HUES64 (cell line): ENCODE measurements at regions not wholly inside any gene's neighbourhood (a gene's known extent, or its start where the extent isn't known, plus 50 kb on each side); places are given as distances from the start of the nearest gene placed in this dataset.

ENCODE experiments used
- H3K27ac ChIP-seq: 2 replicates; pipeline ENCODE4 v1.7.0; 2013; ENCODE audit warnings: low read depth, low read length, inconsistent platforms
- H3K27me3 ChIP-seq: 2 replicates; pipeline ENCODE4 v1.6.1; 2013; ENCODE audit warnings: mild to moderate bottlenecking, low read length; ENCODE audit not compliant: insufficient read depth
- H3K36me3 ChIP-seq: 2 replicates; pipeline ENCODE4 v1.6.1; 2013; ENCODE audit warnings: mild to moderate bottlenecking, low read length; ENCODE audit not compliant: insufficient read depth
- H3K4me1 ChIP-seq: 2 replicates; pipeline ENCODE4 v1.6.1; 2013; ENCODE audit warnings: mild to moderate bottlenecking, low read length, moderate library complexity; ENCODE audit not compliant: insufficient read depth
- H3K4me3 ChIP-seq: 2 replicates; pipeline ENCODE4 v1.5.1; 2013; ENCODE audit warnings: mild to moderate bottlenecking, low read length, moderate library complexity
- H3K9ac ChIP-seq: 2 replicates; pipeline ENCODE4 v1.6.1; 2013; ENCODE audit warnings: mild to moderate bottlenecking, low read depth, low read length
- H3K9me3 ChIP-seq: 2 replicates; pipeline ENCODE4 v1.6.1; 2013; ENCODE audit warnings: low read depth, low read length; ENCODE audit not compliant: insufficient read depth
- WGBS: fragments of 150-250, 120-280 bp; methylation state at CpG from one replicate; pipeline ENCODE4 v1.1.7; 2013; ENCODE audit warnings: missing lambda C conversion rate; 5-methylcytosine and 5-hydroxymethylcytosine counted together

- no peaks in the 10 kb centered on the region for H3K27me3 ChIP-seq
- H3K9me3 ChIP-seq, result no peaks in the 10 kb centered on the region
- no peaks in the 10 kb centered on the region for H3K4me1 ChIP-seq
- WGBS, result 95% methylated on average over 4 of the region's 4 CpGs
- no peak overlapping the region for H3K9ac ChIP-seq
- no peaks in the 10 kb centered on the region for H3K36me3 ChIP-seq
- no peak overlapping the region for H3K4me3 ChIP-seq
- no peak overlapping the region for H3K27ac ChIP-seq
Observed at GRCh38 chr4:52288212-52288855, 237.2 kb downstream of the SPATA18 start.

- Histone ChIP-seq H3K4me1 (no peaks in the 10 kb centered on the region), H3K27me3 (no peaks in the 10 kb centered on the region), H3K9me3 (no peaks in the 10 kb centered on the region), H3K4me3 (no peak overlapping the region), H3K36me3 (no peaks in the 10 kb centered on the region), H3K9ac (no peak overlapping the region), H3K27ac (no peak overlapping the region)
- 80% methylated on average over 4 of the region's 4 CpGs for WGBS
Observed at GRCh38 chr4:52290466-52290865, 239.4 kb downstream of the SPATA18 start.

- no peaks in the 10 kb centered on the region for H3K9me3 ChIP-seq
- H3K4me3 ChIP-seq, result no peak overlapping the region
- H3K27me3 ChIP-seq, result no peaks in the 10 kb centered on the region
- H3K4me1 ChIP-seq, result no peaks in the 10 kb centered on the region
- no peak overlapping the region for H3K9ac ChIP-seq
- no peaks in the 10 kb centered on the region for H3K36me3 ChIP-seq
- H3K27ac ChIP-seq, result no peak overlapping the region
Observed at GRCh38 chr4:52292245-52292644, 241.1 kb downstream of the SPATA18 start.

GRCh38 chr4:52296341-52296740 is 245.2 kb downstream of the SPATA18 start:
- Histone ChIP-seq H3K36me3 (no peaks in the 10 kb centered on the region), H3K9ac (no peak overlapping the region), H3K27ac (no peak overlapping the region), H3K4me3 (no peak overlapping the region), H3K4me1 (no peaks in the 10 kb centered on the region), H3K9me3 (no peaks in the 10 kb centered on the region), H3K27me3 (no peaks in the 10 kb centered on the region)
- WGBS, result 91% methylated on average over 2 of the region's 2 CpGs

GRCh38 chr4:52298444-52298843 is 247.3 kb downstream of the SPATA18 start:
- Histone ChIP-seq H3K9ac (no peak overlapping the region), H3K4me3 (no peak overlapping the region), H3K27ac (no peak overlapping the region), H3K4me1 (no peaks in the 10 kb centered on the region), H3K36me3 (no peaks in the 10 kb centered on the region), H3K9me3 (no peaks in the 10 kb centered on the region), H3K27me3 (no peaks in the 10 kb centered on the region)
- no CpG with 5 or more reads among the region's 1 CpG for WGBS

GRCh38 chr4:52299120-52299519 is 248.0 kb downstream of the SPATA18 start:
- H3K4me1 ChIP-seq, result no peaks in the 10 kb centered on the region
- no peaks in the 10 kb centered on the region for H3K9me3 ChIP-seq
- 92% methylated on average over 7 of the region's 7 CpGs for WGBS
- no peak overlapping the region for H3K27ac ChIP-seq
- H3K27me3 ChIP-seq, result no peaks in the 10 kb centered on the region
- H3K4me3 ChIP-seq, result no peak overlapping the region
- no peak overlapping the region for H3K9ac ChIP-seq
- H3K36me3 ChIP-seq, result no peaks in the 10 kb centered on the region

- peaks cover 6% of the 10 kb centered on the region for H3K4me1 ChIP-seq
- no peaks in the 10 kb centered on the region for H3K9me3 ChIP-seq
- no peaks in the 10 kb centered on the region for H3K36me3 ChIP-seq
- no peak overlapping the region for H3K9ac ChIP-seq
- 96% methylated on average over 2 of the region's 2 CpGs for WGBS
- H3K27me3 ChIP-seq, result no peaks in the 10 kb centered on the region
- H3K4me3 ChIP-seq, result no peak overlapping the region
- H3K27ac ChIP-seq, result no peak overlapping the region
Observed at GRCh38 chr4:52311464-52312125, 260.5 kb downstream of the SPATA18 start.

GRCh38 chr4:52312722-52313121 is 261.6 kb downstream of the SPATA18 start:
- no peaks in the 10 kb centered on the region for H3K9me3 ChIP-seq
- no peaks in the 10 kb centered on the region for H3K36me3 ChIP-seq
- no peak overlapping the region for H3K4me3 ChIP-seq
- no peak overlapping the region for H3K27ac ChIP-seq
- peaks cover 6% of the 10 kb centered on the region for H3K4me1 ChIP-seq
- no peak overlapping the region for H3K9ac ChIP-seq
- WGBS, result 64% methylated on average over 2 of the region's 2 CpGs
- H3K27me3 ChIP-seq, result no peaks in the 10 kb centered on the region

- Histone ChIP-seq H3K9ac (no peak overlapping the region), H3K4me3 (no peak overlapping the region), H3K9me3 (no peaks in the 10 kb centered on the region), H3K27ac (no peak overlapping the region), H3K27me3 (no peaks in the 10 kb centered on the region), H3K4me1 (peaks cover 6% of the 10 kb centered on the region), H3K36me3 (no peaks in the 10 kb centered on the region)
- WGBS, result no CpG with 5 or more reads among the region's 3 CpGs
Observed at GRCh38 chr4:52317361-52317879, 266.3 kb downstream of the SPATA18 start.

- no peaks in the 10 kb centered on the region for H3K9me3 ChIP-seq
Observed at GRCh38 chr4:52317981-52318380, 266.9 kb downstream of the SPATA18 start.

GRCh38 chr4:52329894-52330293 is 278.8 kb downstream of the SPATA18 start:
- Histone ChIP-seq H3K4me3 (no peak overlapping the region), H3K4me1 (no peaks in the 10 kb centered on the region), H3K9ac (no peak overlapping the region), H3K27ac (no peak overlapping the region), H3K27me3 (no peaks in the 10 kb centered on the region), H3K9me3 (peaks cover 28% of the 10 kb centered on the region), H3K36me3 (no peaks in the 10 kb centered on the region)

More at GRCh38 chr4:52317981-52318380, 266.9 kb downstream of the SPATA18 start:
- H3K27ac ChIP-seq, result no peak overlapping the region
- no peaks in the 10 kb centered on the region for H3K36me3 ChIP-seq
- H3K4me1 ChIP-seq, result peaks cover 2% of the 10 kb centered on the region
- H3K9ac ChIP-seq, result no peak overlapping the region
- H3K27me3 ChIP-seq, result no peaks in the 10 kb centered on the region
- no peak overlapping the region for H3K4me3 ChIP-seq
